HL-60 (cell line): ENCODE measurements at regions not wholly inside any gene's neighbourhood (a gene's known extent, or its start where the extent isn't known, plus 50 kb on each side); places are given as distances from the start of the nearest gene placed in this dataset.
"Not testable (repeated sequence)": the region's sequence is repeated elsewhere in the genome, so short reads cannot be mapped to it uniquely, and the experiment has no call there.

Source experiments
- DNase-seq, 2 experiments: peaks; one replicate each; pipeline ENCODE4 v3.0.0-alpha.2; 2010 to 2020; ENCODE audit warnings: low read depth in 1 of 2, low spot score in 1 of 2
- H3K27ac ChIP-seq: fragments of 250-450 bp; sonication (Bioruptor Pico); replicated peaks from 2 replicates; pipeline ENCODE4 v1.5.1; 2020; ENCODE audit warnings: mild to moderate bottlenecking, moderate library complexity
- H3K27me3 ChIP-seq: fragments of 250-450 bp; sonication (Bioruptor Pico); 2 replicates; pipeline ENCODE4 v1.5.1; 2021; ENCODE audit warnings: mild to moderate bottlenecking, moderate library complexity; ENCODE audit not compliant: insufficient read depth, poor library complexity, severe bottlenecking
- H3K4me3 ChIP-seq: replicated peaks from 2 replicates; pipeline ENCODE4 v1.5.1; 2011; ENCODE audit warnings: mild to moderate bottlenecking, control low read depth, low read length; ENCODE audit not compliant: insufficient read depth
- GABPA ChIP-seq: IDR thresholded peaks from 2 replicates; pipeline ENCODE4 v1.6.1; 2012; ENCODE audit warnings: low read depth
- POLR2AphosphoS5 ChIP-seq: IDR thresholded peaks from 2 replicates; pipeline ENCODE4 v1.6.1; 2012; ENCODE audit warnings: low read depth
- SPI1 ChIP-seq: IDR thresholded peaks from 2 replicates; pipeline ENCODE4 v1.6.1; 2012; ENCODE audit warnings: low read depth, mild to moderate bottlenecking, borderline replicate concordance
- TF ChIP-seq, protein P1 (sequence below): IDR thresholded peaks from 2 replicates; pipeline ENCODE4 v1.6.1; 2012; ENCODE audit warnings: low read depth; ENCODE audit not compliant: insufficient replicate concordance
- TF ChIP-seq, protein P2 (sequence below): IDR thresholded peaks from one replicate; pipeline ENCODE4 v1.5.1; 2011; ENCODE audit warnings: low read length, control low read depth, inconsistent platforms; ENCODE audit not compliant: insufficient read depth

DNA sequence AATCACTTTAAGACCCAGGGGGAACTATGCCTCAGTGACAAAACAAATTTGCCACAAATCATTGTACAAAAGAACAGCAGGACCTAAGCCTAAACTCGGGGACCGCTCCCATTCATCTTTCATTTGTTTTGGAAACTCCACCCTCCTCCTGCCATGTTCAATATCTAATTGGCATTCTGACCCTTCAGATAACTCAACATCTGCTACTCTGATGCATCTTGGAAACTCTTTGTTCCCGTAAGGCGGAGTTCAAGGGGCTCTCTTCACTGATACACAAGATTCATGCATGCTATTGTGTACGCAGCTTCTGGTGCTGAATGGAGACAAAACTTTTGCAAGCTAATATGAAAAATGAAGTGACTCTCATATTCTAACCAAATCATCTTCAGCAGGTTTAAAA, 187.6 kb downstream of the ZFP64 start:
- H3K27me3 ChIP-seq: no peaks in the 10 kb centered on the region
- TF ChIP-seq GABPA: no peak
- TF ChIP-seq, protein P1, sequence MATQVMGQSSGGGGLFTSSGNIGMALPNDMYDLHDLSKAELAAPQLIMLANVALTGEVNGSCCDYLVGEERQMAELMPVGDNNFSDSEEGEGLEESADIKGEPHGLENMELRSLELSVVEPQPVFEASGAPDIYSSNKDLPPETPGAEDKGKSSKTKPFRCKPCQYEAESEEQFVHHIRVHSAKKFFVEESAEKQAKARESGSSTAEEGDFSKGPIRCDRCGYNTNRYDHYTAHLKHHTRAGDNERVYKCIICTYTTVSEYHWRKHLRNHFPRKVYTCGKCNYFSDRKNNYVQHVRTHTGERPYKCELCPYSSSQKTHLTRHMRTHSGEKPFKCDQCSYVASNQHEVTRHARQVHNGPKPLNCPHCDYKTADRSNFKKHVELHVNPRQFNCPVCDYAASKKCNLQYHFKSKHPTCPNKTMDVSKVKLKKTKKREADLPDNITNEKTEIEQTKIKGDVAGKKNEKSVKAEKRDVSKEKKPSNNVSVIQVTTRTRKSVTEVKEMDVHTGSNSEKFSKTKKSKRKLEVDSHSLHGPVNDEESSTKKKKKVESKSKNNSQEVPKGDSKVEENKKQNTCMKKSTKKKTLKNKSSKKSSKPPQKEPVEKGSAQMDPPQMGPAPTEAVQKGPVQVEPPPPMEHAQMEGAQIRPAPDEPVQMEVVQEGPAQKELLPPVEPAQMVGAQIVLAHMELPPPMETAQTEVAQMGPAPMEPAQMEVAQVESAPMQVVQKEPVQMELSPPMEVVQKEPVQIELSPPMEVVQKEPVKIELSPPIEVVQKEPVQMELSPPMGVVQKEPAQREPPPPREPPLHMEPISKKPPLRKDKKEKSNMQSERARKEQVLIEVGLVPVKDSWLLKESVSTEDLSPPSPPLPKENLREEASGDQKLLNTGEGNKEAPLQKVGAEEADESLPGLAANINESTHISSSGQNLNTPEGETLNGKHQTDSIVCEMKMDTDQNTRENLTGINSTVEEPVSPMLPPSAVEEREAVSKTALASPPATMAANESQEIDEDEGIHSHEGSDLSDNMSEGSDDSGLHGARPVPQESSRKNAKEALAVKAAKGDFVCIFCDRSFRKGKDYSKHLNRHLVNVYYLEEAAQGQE: no peak
- TF ChIP-seq, protein P2, sequence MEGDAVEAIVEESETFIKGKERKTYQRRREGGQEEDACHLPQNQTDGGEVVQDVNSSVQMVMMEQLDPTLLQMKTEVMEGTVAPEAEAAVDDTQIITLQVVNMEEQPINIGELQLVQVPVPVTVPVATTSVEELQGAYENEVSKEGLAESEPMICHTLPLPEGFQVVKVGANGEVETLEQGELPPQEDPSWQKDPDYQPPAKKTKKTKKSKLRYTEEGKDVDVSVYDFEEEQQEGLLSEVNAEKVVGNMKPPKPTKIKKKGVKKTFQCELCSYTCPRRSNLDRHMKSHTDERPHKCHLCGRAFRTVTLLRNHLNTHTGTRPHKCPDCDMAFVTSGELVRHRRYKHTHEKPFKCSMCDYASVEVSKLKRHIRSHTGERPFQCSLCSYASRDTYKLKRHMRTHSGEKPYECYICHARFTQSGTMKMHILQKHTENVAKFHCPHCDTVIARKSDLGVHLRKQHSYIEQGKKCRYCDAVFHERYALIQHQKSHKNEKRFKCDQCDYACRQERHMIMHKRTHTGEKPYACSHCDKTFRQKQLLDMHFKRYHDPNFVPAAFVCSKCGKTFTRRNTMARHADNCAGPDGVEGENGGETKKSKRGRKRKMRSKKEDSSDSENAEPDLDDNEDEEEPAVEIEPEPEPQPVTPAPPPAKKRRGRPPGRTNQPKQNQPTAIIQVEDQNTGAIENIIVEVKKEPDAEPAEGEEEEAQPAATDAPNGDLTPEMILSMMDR: no peak
- TF ChIP-seq SPI1: no peak
- no peak for TF ChIP-seq POLR2AphosphoS5
- no peak overlapping the region for H3K27ac ChIP-seq
- no peak overlapping the region for H3K4me3 ChIP-seq
- no peak for DNase-seq

DNA sequence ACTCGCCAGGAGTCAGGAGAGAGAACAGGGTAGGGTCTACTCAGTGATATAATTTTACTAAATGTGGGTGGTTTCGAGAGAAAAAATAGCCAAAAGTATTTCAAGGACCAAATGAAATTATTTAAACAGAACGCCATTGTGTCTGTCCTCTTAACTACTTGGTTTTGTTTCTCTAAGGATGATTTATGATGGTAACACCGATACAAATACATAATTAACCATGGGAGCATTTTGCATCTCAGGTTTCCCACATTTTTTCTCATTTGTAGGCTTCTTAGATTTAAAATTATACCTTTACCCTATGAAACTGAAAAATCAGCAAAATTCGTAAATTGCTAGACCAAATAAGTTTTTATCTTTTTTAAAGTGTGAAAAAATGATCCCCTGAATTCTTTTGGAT, 188.2 kb downstream of the ZFP64 start:
- no peak for TF ChIP-seq GABPA
- TF ChIP-seq, protein P2: no peak
- TF ChIP-seq, protein P1: no peak
- TF ChIP-seq SPI1: no peak
- TF ChIP-seq POLR2AphosphoS5: no peak
- Histone ChIP-seq H3K4me3 (no peak overlapping the region), H3K27me3 (no peaks in the 10 kb centered on the region), H3K27ac (no peak overlapping the region)
- DNase-seq: no peak

DNA sequence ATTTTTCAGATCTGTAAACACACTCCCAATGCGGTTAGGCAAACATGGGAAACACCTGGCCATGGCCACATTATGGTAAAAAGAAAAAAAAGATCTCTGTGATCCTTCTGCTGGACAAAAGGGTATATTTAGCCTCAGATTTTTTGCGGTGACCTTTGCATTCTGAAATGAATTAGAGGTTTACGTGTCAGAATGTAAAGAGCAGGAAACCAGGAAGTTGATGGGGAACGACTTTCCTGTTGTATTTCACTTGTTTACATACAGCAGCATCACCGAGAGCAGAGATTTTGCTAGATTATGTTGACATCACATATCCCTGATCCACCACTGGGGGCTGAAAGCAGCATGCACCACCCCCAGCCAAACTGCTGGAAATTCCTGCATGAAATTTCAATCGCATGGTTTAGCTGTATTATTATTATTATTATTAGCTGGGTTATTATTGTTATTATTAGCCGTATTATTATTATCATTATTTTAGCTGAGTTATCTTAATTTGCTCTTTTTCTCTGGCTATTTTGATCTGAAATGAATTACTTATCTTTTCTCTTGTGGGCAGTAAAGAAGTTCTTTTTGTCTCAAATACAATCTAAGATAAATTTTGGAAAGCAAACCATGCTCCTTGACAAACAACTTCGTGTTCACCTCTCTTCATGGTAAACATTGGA, 189.4 kb downstream of the ZFP64 start:
- H3K4me3 ChIP-seq: no peak overlapping the region
- DNase-seq: no peak
- H3K27ac ChIP-seq: no peak overlapping the region
- TF ChIP-seq, protein P2: no peak
- TF ChIP-seq POLR2AphosphoS5: no peak
- TF ChIP-seq, protein P1: no peak
- TF ChIP-seq GABPA: no peak
- no peak for TF ChIP-seq SPI1
- no peaks in the 10 kb centered on the region for H3K27me3 ChIP-seq

DNA sequence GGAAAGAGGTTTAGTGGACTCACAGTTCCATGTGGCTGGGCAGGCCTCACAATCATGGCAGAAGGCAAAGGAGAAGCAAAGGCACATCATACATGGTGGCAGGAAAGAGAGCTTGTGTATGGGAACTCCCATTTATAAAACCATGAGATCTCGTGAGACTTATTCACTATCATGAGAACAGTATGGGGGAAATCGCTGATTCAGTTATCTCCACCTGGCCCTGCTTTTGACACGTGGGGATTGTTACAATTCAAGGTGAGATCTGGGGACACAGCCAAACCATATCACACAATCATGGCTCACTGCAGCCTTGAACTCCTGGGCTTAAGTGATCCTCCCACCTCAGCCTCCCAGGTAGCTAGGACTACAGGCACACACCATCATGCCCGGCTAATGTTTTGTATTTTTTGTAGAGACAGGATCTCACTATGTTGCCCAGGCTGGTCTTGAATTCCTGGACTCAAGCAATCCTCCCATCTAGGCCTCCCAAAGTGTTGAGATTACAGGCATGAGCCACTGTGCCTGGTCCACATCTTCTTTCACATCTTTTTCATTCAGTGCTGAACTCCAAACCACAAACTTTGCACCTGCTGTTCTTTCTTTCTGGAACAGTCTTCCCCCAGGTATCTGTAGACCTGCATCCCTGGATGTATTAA, 194.2 kb downstream of the ZFP64 start:
- DNase-seq, H3K27ac ChIP-seq, H3K27me3 ChIP-seq, H3K4me3 ChIP-seq: not testable (repeated sequence)
